ENCODE measurements at regions not wholly inside any gene's neighbourhood (a gene's known extent, or its start where the extent isn't known, plus 50 kb on each side); places are given as distances from the start of the nearest gene placed in this dataset.

DNA sequence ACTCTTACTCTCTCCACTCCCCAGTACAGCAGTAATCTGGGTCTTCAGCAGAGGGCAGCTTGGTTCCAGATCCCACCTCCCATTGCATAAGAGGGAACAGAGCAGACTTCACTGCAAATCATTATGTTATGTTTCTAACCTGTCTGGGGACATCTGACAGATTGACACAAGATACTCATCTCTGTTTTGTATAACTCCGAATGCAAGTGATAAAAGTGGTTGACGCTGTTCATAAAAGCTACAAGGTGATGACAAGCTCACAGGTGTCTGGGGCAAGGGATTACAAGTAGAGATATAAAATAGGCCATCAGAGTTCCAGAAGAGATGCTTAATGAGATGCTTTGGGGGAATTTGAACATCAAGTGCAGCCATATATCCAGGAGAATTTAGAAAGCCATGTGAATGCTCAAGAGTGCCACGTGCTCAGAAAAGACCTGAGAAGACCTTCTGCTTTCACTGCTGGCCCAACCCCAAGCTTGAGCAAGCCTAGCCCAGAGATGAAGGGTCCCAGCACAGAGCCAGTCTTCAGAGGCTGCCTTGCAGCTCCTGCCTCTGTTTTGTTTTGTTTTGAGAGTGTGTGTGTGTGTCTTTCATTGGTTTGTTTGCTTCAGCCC is 80.6 kb downstream of the VSTM2A start:
- DNase-seq = no peak

Data from AML-193 (cell line).